Astrocyte (in vitro differentiated cells and primary cell): ENCODE measurements at regions not wholly inside any gene's neighbourhood (a gene's known extent, or its start where the extent isn't known, plus 50 kb on each side); places are given as distances from the start of the nearest gene placed in this dataset.
"Not testable (repeated sequence)": the region's sequence is repeated elsewhere in the genome, so short reads cannot be mapped to it uniquely, and the experiment has no call there.

Experiments used
- DNase-seq: peaks from one replicate; pipeline ENCODE4 v3.0.0-alpha.2; 2010; ENCODE audit warnings: low read depth
- FAIRE-seq: peaks from 2 replicates; lab custom pipeline; 2011; peaks lifted over from hg19 to GRCh38; lab: Jason Lieb, UNC
- H2AFZ ChIP-seq: 2 replicates; pipeline ENCODE4 v1.6.0; 2012; ENCODE audit warnings: low read depth, low read length, inconsistent platforms
- H3K27ac ChIP-seq: 2 replicates; pipeline ENCODE4 v1.5.1; 2011; ENCODE audit warnings: low read depth, low read length, inconsistent platforms
- H3K27me3 ChIP-seq: 2 replicates; pipeline ENCODE4 v1.6.0; 2011; ENCODE audit warnings: low read length, inconsistent platforms; ENCODE audit not compliant: insufficient read depth
- H3K36me3 ChIP-seq: 2 replicates; pipeline ENCODE4 v1.5.1; 2011; ENCODE audit warnings: low read length, inconsistent platforms; ENCODE audit not compliant: insufficient read depth
- H3K4me1 ChIP-seq: 2 replicates; pipeline ENCODE4 v1.5.1; 2011; ENCODE audit warnings: low read length, inconsistent platforms; ENCODE audit not compliant: insufficient read depth
- H3K4me2 ChIP-seq: 2 replicates; pipeline ENCODE4 v1.6.0; 2012; ENCODE audit warnings: low read length, inconsistent platforms
- H3K4me3 ChIP-seq: 2 replicates; pipeline ENCODE4 v1.5.1; 2011; ENCODE audit warnings: low read depth, mild to moderate bottlenecking, low read length, inconsistent platforms; ENCODE audit not compliant: insufficient read depth
- H3K79me2 ChIP-seq: 2 replicates; pipeline ENCODE4 v1.6.0; 2012; ENCODE audit warnings: mild to moderate bottlenecking, low read length, inconsistent platforms; ENCODE audit not compliant: insufficient read depth
- H3K9ac ChIP-seq: 2 replicates; pipeline ENCODE4 v1.6.0; 2012; ENCODE audit warnings: mild to moderate bottlenecking, low read length, inconsistent platforms
- H3K9me3 ChIP-seq: 2 replicates; pipeline ENCODE4 v1.5.1; 2012; ENCODE audit warnings: low read depth, mild to moderate bottlenecking, low read length, inconsistent platforms; ENCODE audit not compliant: insufficient read depth
- H4K20me1 ChIP-seq: 2 replicates; pipeline ENCODE4 v1.6.0; 2012; ENCODE audit warnings: low read length, inconsistent platforms; ENCODE audit not compliant: insufficient read depth
- H3K27ac Mint-ChIP-seq: one replicate; pipeline ENCODE4 v1.8.0; 2021; ENCODE audit warnings: mild to moderate bottlenecking, mixed read lengths; ENCODE audit not compliant: unreplicated experiment
- H3K27me3 Mint-ChIP-seq: one replicate; pipeline ENCODE4 v1.8.0; 2021; ENCODE audit warnings: low read depth, mixed read lengths; ENCODE audit not compliant: unreplicated experiment
- H3K36me3 Mint-ChIP-seq: one replicate; pipeline ENCODE4 v1.8.0; 2021; ENCODE audit warnings: low read depth, mixed read lengths; ENCODE audit not compliant: unreplicated experiment
- H3K4me1 Mint-ChIP-seq: one replicate; pipeline ENCODE4 v1.8.0; 2021; ENCODE audit warnings: low read depth, mixed read lengths; ENCODE audit not compliant: unreplicated experiment
- H3K4me3 Mint-ChIP-seq: one replicate; pipeline ENCODE4 v1.8.0; 2021; ENCODE audit warnings: mild to moderate bottlenecking, moderate library complexity, mixed read lengths; ENCODE audit not compliant: unreplicated experiment
- H3K9me3 Mint-ChIP-seq: one replicate; pipeline ENCODE4 v1.8.0; 2021; ENCODE audit warnings: mild to moderate bottlenecking, mixed read lengths; ENCODE audit not compliant: unreplicated experiment
- CTCF ChIP-seq: IDR thresholded peaks from 2 replicates; pipeline ENCODE4 v1.5.1; 2011; ENCODE audit warnings: low read depth, mild to moderate bottlenecking, inconsistent platforms, low read length, moderate library complexity; ENCODE audit not compliant: insufficient read depth
- EZH2 ChIP-seq: IDR thresholded peaks from 2 replicates; pipeline ENCODE4 v1.6.1; 2012; ENCODE audit warnings: mild to moderate bottlenecking, low read length, inconsistent platforms; ENCODE audit not compliant: insufficient read depth

- H3K9me3 ChIP-seq: no peaks in the 10 kb centered on the region
- DNase-seq (no peak), FAIRE-seq (no peak)
- no peak overlapping the region for H3K9ac ChIP-seq
- H3K4me3 Mint-ChIP-seq: no peak overlapping the region
- H3K36me3 Mint-ChIP-seq: no peaks in the 10 kb centered on the region
- H3K27me3 Mint-ChIP-seq: peaks cover 5% of the 10 kb centered on the region
- H3K4me1 ChIP-seq: no peaks in the 10 kb centered on the region
- no peak for TF ChIP-seq CTCF
- TF ChIP-seq EZH2: no peak
- H3K27ac Mint-ChIP-seq: no peak overlapping the region
- H2AFZ ChIP-seq: no peak overlapping the region
- H3K4me1 Mint-ChIP-seq: peaks cover 7% of the 10 kb centered on the region
- no peaks in the 10 kb centered on the region for H3K36me3 ChIP-seq
- no peaks in the 10 kb centered on the region for H3K79me2 ChIP-seq
- no peaks in the 10 kb centered on the region for H4K20me1 ChIP-seq
- no peak overlapping the region for H3K4me3 ChIP-seq
- peaks cover 2% of the 10 kb centered on the region for H3K9me3 Mint-ChIP-seq
- H3K27ac ChIP-seq: no peak overlapping the region
- peaks cover 2% of the 10 kb centered on the region for H3K27me3 ChIP-seq
- no peak overlapping the region for H3K4me2 ChIP-seq
These were observed 192.4 kb downstream of the CCNG2 start for GRCh38 chr4:77349364-77349763.

- Histone ChIP-seq H4K20me1 (no peaks in the 10 kb centered on the region), H3K4me2 (no peak overlapping the region), H3K4me1 (no peaks in the 10 kb centered on the region), H3K9ac (no peak overlapping the region), H3K27ac (no peak overlapping the region), H2AFZ (no peak overlapping the region), H3K79me2 (no peaks in the 10 kb centered on the region), H3K36me3 (no peaks in the 10 kb centered on the region), H3K9me3 (no peaks in the 10 kb centered on the region), H3K4me3 (no peak overlapping the region), H3K27me3 (peaks cover 2% of the 10 kb centered on the region)
- Mint-ChIP-seq H3K36me3 (no peaks in the 10 kb centered on the region), H3K4me1 (peaks cover 7% of the 10 kb centered on the region), H3K4me3 (no peak overlapping the region), H3K9me3 (peaks cover 2% of the 10 kb centered on the region), H3K27ac (no peak overlapping the region), H3K27me3 (peaks cover 6% of the 10 kb centered on the region)
- TF ChIP-seq CTCF (no peak), EZH2 (no peak)
- DNase-seq: no peak
- no peak for FAIRE-seq
These were observed 192.8 kb downstream of the CCNG2 start for GRCh38 chr4:77349796-77350195.

- no peak overlapping the region for H3K4me2 ChIP-seq
- H4K20me1 ChIP-seq: no peaks in the 10 kb centered on the region
- H3K36me3 ChIP-seq: no peaks in the 10 kb centered on the region
- H3K9ac ChIP-seq: no peak overlapping the region
- no peak overlapping the region for H2AFZ ChIP-seq
- TF ChIP-seq EZH2 (no peak), CTCF (no peak)
- no peak overlapping the region for H3K27ac ChIP-seq
- no peak overlapping the region for H3K4me3 ChIP-seq
- H3K36me3 Mint-ChIP-seq: no peaks in the 10 kb centered on the region
- H3K27me3 Mint-ChIP-seq: peaks cover 10% of the 10 kb centered on the region
- no peaks in the 10 kb centered on the region for H3K9me3 ChIP-seq
- H3K27ac Mint-ChIP-seq: no peak overlapping the region
- no peak for FAIRE-seq
- H3K4me1 ChIP-seq: no peaks in the 10 kb centered on the region
- H3K4me1 Mint-ChIP-seq: peaks cover 4% of the 10 kb centered on the region
- no peaks in the 10 kb centered on the region for H3K79me2 ChIP-seq
- H3K27me3 ChIP-seq: peaks cover 3% of the 10 kb centered on the region
- H3K9me3 Mint-ChIP-seq: no peaks in the 10 kb centered on the region
- no peak for DNase-seq
- no peak overlapping the region for H3K4me3 Mint-ChIP-seq
These were observed 195.2 kb downstream of the CCNG2 start for GRCh38 chr4:77352192-77352591.

GRCh38 chr4:77353724-77354315 is 196.8 kb downstream of the CCNG2 start:
- H3K27me3 ChIP-seq, H3K4me1 Mint-ChIP-seq, H3K4me1 ChIP-seq, H3K36me3 Mint-ChIP-seq, H3K9me3 Mint-ChIP-seq, H3K4me2 ChIP-seq, H3K27ac ChIP-seq, H4K20me1 ChIP-seq, FAIRE-seq, DNase-seq, H3K4me3 ChIP-seq, H3K79me2 ChIP-seq, H3K9me3 ChIP-seq, H3K27ac Mint-ChIP-seq, H2AFZ ChIP-seq, H3K9ac ChIP-seq, H3K36me3 ChIP-seq, H3K4me3 Mint-ChIP-seq: not testable (repeated sequence)
- peaks cover 13% of the 10 kb centered on the region for H3K27me3 Mint-ChIP-seq
